ENCODE measurements at regions not wholly inside any gene's neighbourhood (a gene's known extent, or its start where the extent isn't known, plus 50 kb on each side); places are given as distances from the start of the nearest gene placed in this dataset.

GRCh38 chr9:100668024-100668423 is 90.1 kb downstream of the CAVIN4 start:
- TF ChIP-seq HDGF (IDR thresholded peaks at IDR 0.05; ENCODE audit: borderline replicate concordance) (no peak), FOXA1 (IDR thresholded peaks at IDR 0.05) (no peak), SUZ12 (IDR thresholded peaks at IDR 0.05) (no peak), ZNF384 (IDR thresholded peaks at IDR 0.05) (no peak), CTBP1 (IDR thresholded peaks at IDR 0.05; ENCODE audit: borderline replicate concordance) (no peak), BHLHE40 (IDR thresholded peaks at IDR 0.05; ENCODE audit: borderline replicate concordance) (no peak), L3MBTL2 (conservative IDR thresholded peaks at IDR 0.05) (no peak), FOXM1 (IDR thresholded peaks at IDR 0.05; ENCODE audit: borderline replicate concordance) (no peak)
